Heart right ventricle (tissue), 16 donors: ENCODE measurements at regions not wholly inside any gene's neighbourhood (a gene's known extent, or its start where the extent isn't known, plus 50 kb on each side); places are given as distances from the start of the nearest gene placed in this dataset.
A peak's percentile ranks its signal among the peaks of the same experiment; 100 is the strongest.

Experiments used
- ATAC-seq, 8 donors: fragments of 200-7000 bp; cut with Tn5 transposase; one replicate each; pipeline ENCODE4 v1.9.1; 2020; ENCODE audit warnings: mild to moderate bottlenecking in 8 of 8, moderate library complexity in 8 of 8, moderate number of reproducible peaks in 1 of 8
- DNase-seq, 2 donors: peaks; one replicate each; pipeline ENCODE4 v3.0.0-alpha.2; 2020
- H3K27ac ChIP-seq, 10 donors: fragments of 200-600 bp; sonication (generic) in 2 of 10; one replicate each; pipeline versions ENCODE4 v1.5.0 to v1.8.0; 2020 to 2022; ENCODE audit warnings: mild to moderate bottlenecking in 3 of 10
- H3K27me3 ChIP-seq, 7 donors: fragments of 200-600 bp; one replicate each; pipeline ENCODE4 v1.8.0; 2021 to 2022; ENCODE audit warnings: mild to moderate bottlenecking in 2 of 7
- H3K36me3 ChIP-seq, 9 donors: fragments of 200-600 bp; sonication (generic) in 1 of 9; one replicate each; pipeline versions ENCODE4 v1.5.0 to v1.8.0; 2020 to 2022; ENCODE audit warnings: mild to moderate bottlenecking in 2 of 9
- H3K4me1 ChIP-seq, 9 donors: fragments of 200-600 bp; sonication (generic) in 1 of 9; one replicate each; pipeline versions ENCODE4 v1.5.0 to v1.8.0; 2020 to 2022; ENCODE audit warnings: mild to moderate bottlenecking in 4 of 9
- H3K4me3 ChIP-seq, 10 donors: fragments of 200-600 bp; sonication (generic) in 2 of 10; one replicate each; pipeline versions ENCODE4 v1.5.0 to v1.8.0; 2020 to 2022; ENCODE audit warnings: mild to moderate bottlenecking in 7 of 10, moderate library complexity in 2 of 10
- H3K9me3 ChIP-seq, 11 donors: fragments of 200-600 bp in 10 of 11; sonication (generic) in 2 of 11; one replicate each; pipeline versions ENCODE4 v1.5.0 to v1.8.0; 2013 to 2022; ENCODE audit warnings: mild to moderate bottlenecking in 2 of 11, control low read depth in 1 of 11, moderate library complexity in 1 of 11
- WGBS, 2 donors: extraction: QIAGEN DNeasy Blood & Tissue Kit; methylation state at CpG; one replicate each; pipeline ENCODE4 v1.1.7; 2013; ENCODE audit warnings: inconsistent platforms in 1 of 2; 5-methylcytosine and 5-hydroxymethylcytosine counted together
- intact Hi-C, 10 donors: fragments of 100-400 bp; cut with DNase I; formaldehyde crosslinking; loops; one replicate each; pipeline versions ENCODE4 v1.11.1 to v1.14.2; 2022
- TF ChIP-seq, protein P1 (sequence below), 9 donors: fragments of 200-600 bp; sonication (generic) in 2 of 9; IDR thresholded peaks; one replicate each; pipeline versions ENCODE4 v1.5.0 to v1.8.0; 2021 to 2022; ENCODE audit warnings: antibody characterized with exemption in 9 of 9, mild to moderate bottlenecking in 5 of 9, moderate library complexity in 1 of 9
- donor health status: Arrhythmogenic right ventricular cardiomyopathy.
- donor health status: ischemic (EF 13 %, LVEDD 7.1; RV severe dilation, severe dysfunction).
- donor health status: healthy with polysubstance abuse.
- donor health status: DM: no; HTN: yes; CAD: no.
- donor health status: DM: no; HTN: no; CAD: no.
- donor health status: ischemic (EF 25% LVEDD 6.9; RV normal size, moderate dysfunction).
- donor health status: ischemic (EF 25% LVEDD 5.7; RV mildly dilated, moderate dysfunction).
- donor health status: healthy.
- donor health status: DM: yes; HTN: yes; CAD: no.
- donor health status: Ischemic cardiomyopathy.
- donor health status: ischemic (EF 35%, LVEDD 5.7; RV mildly dilated, moderate dysfunction).
- donor health status: nonischemic (EF 11% LVEDD 7.7; RV severe dilation, severe dysfunction).
- donor health status: DM: yes; HTN: yes; CAD: no.
- donor health status: PGD.
- donor health status: ischemic (EF 29% LVEDD 5.4; RV normal size, mild dysfunction).
- donor health status: nonischemic (EF 23%, LVEDD 6.1; RV moderate dilation, normal function).

DNA sequence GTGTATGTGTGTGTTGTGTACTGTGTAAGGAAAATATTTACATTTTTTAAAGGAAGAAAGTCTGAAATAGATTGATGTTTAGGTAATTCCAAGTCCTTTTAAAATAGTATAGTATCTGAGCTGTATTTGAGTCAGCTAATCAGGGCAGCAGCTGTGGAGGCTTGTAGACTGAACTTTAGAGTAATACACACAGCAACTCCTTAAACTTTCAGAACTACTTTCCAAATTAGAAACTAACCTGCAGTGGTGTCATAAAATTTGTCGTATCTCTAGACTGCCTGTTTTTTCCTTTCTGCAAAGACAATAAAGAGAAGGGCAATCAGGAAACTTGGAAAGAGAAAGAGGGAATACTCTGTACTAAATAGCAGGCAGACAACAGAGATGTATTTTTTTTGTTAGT lies 391.0 kb upstream of the AZI2 start:
- intact Hi-C loops = loop anchor here in 1 of 10 donors (5.0 kb wide), 1 partner anchor 38 kb away; no protein-coding TSS in a partner anchor
- no peak overlapping the region for H3K4me3 ChIP-seq
- peaks cover 0 to 15% (median 4%) of the 10 kb centered on the region in 9 donors for H3K4me1 ChIP-seq
- H3K36me3 ChIP-seq = no peaks in the 10 kb centered on the region
- WGBS, 2 donors = 58 to 74% methylated on average over 1 of the region's 1 CpG
- H3K27me3 ChIP-seq = no peaks in the 10 kb centered on the region
- H3K9me3 ChIP-seq = peaks cover 0 to 5% (median 0%) of the 10 kb centered on the region in 11 donors
- ATAC-seq (no peak), DNase-seq (no peak)
- no peak overlapping the region for H3K27ac ChIP-seq
- TF ChIP-seq, protein P1, sequence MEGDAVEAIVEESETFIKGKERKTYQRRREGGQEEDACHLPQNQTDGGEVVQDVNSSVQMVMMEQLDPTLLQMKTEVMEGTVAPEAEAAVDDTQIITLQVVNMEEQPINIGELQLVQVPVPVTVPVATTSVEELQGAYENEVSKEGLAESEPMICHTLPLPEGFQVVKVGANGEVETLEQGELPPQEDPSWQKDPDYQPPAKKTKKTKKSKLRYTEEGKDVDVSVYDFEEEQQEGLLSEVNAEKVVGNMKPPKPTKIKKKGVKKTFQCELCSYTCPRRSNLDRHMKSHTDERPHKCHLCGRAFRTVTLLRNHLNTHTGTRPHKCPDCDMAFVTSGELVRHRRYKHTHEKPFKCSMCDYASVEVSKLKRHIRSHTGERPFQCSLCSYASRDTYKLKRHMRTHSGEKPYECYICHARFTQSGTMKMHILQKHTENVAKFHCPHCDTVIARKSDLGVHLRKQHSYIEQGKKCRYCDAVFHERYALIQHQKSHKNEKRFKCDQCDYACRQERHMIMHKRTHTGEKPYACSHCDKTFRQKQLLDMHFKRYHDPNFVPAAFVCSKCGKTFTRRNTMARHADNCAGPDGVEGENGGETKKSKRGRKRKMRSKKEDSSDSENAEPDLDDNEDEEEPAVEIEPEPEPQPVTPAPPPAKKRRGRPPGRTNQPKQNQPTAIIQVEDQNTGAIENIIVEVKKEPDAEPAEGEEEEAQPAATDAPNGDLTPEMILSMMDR (IDR thresholded peaks at IDR 0.05) = no peak

DNA sequence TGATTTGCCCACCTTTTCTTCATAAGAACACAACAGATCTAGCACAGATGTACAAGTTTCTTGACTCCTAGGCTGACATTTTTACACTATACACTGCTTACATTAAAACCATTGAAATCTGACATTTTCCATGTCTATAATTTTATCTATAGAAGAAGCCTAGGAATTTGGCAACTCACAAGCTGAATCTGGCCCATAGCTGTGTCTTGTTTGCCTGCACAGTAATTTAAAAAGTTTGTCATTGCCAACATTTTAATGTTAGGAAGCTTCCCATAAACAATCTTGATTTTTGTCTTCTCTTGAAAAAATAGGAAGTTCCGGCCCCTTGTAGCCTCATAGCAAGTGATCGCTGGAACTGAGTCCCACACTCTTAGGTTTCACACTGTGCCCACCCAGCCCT lies 394.6 kb upstream of the AZI2 start:
- Histone ChIP-seq H3K27ac (peak overlapping the region in 2 of 10 donors; percentile 37 to 87), H3K9me3 (no peaks in the 10 kb centered on the region), H3K4me1 (peaks cover 0 to 34% (median 17%) of the 10 kb centered on the region in 9 donors), H3K36me3 (no peaks in the 10 kb centered on the region), H3K4me3 (no peak overlapping the region), H3K27me3 (no peaks in the 10 kb centered on the region)
- WGBS, 2 donors = 93% methylated on average over 2 of the region's 2 CpGs
- ATAC-seq (no peak), DNase-seq (no peak)
- TF ChIP-seq, protein P1 (IDR thresholded peaks at IDR 0.05) = no peak
- intact Hi-C loops = loop anchor here in 1 of 10 donors (5.0 kb wide), 1 partner anchor 34 kb away; no protein-coding TSS in a partner anchor

DNA sequence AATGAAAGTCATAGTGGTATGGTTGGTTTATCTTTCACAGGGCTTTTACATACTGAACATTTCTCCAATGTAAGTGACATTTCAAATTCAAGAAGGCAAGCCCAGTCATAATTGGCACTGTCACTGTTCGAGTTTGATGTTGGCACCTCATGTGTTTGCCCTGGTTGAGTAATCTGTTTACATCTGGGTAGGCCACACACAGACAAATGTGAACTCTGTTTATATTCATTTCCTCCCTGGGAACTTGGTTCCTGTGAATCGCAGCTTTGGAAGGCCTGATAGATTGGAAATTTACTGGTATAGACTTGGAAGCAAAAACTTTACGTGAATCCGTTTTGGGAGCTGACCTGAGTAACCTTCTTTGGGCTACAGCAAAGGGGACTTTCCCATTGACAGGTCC lies 395.2 kb upstream of the AZI2 start:
- H3K4me3 ChIP-seq = no peak overlapping the region
- no peaks in the 10 kb centered on the region for H3K27me3 ChIP-seq
- no peaks in the 10 kb centered on the region for H3K9me3 ChIP-seq
- H3K36me3 ChIP-seq = no peaks in the 10 kb centered on the region
- no peak for DNase-seq
- ATAC-seq = no peak
- H3K27ac ChIP-seq = peak overlapping the region in 8 of 10 donors; percentile 42 to 88 (median 78)
- WGBS, 2 donors = 69 to 72% methylated on average over 4 of the region's 4 CpGs
- TF ChIP-seq, protein P1 (IDR thresholded peaks at IDR 0.05) = no peak
- intact Hi-C loops = loop anchor here in 1 of 10 donors (5.0 kb wide), 1 partner anchor 33 kb away; no protein-coding TSS in a partner anchor
- peaks cover 0 to 34% (median 17%) of the 10 kb centered on the region in 9 donors for H3K4me1 ChIP-seq

DNA sequence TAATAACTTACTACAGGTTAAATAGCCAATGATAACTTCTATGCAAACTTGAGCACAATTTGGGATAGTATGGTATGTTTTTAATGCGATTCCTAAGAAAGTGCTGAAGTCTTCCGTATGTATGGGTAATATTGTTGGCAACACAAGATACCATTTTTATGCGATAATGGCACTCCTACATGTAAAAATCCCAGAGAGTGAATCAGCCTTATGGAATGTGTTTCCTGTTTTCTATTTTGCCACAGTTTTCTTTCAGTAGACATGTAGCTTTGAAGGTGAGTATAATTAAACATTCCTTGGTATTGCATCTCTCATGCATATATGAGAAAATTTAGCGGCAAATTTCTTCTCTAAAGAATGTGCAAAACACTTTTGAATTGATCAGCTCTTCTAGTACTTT lies 396.8 kb upstream of the AZI2 start:
- Histone ChIP-seq H3K9me3 (peaks cover 0 to 14% (median 6%) of the 10 kb centered on the region in 11 donors), H3K27me3 (no peaks in the 10 kb centered on the region), H3K36me3 (no peaks in the 10 kb centered on the region), H3K27ac (peak overlapping the region in 9 of 10 donors; percentile 23 to 88 (median 79)), H3K4me1 (peaks cover 0 to 34% (median 17%) of the 10 kb centered on the region in 9 donors), H3K4me3 (no peak overlapping the region)
- intact Hi-C loops = no loop called here
- no peak for DNase-seq
- no peak for ATAC-seq
- 66 to 69% methylated on average over 4 of the region's 4 CpGs for WGBS, 2 donors
- TF ChIP-seq, protein P1 (IDR thresholded peaks at IDR 0.05) = no peak
